ENCODE measurements at regions not wholly inside any gene's neighbourhood (a gene's known extent, or its start where the extent isn't known, plus 50 kb on each side); places are given as distances from the start of the nearest gene placed in this dataset.

- no peak for TF ChIP-seq RFX5 (IDR thresholded peaks at IDR 0.05; ENCODE audit: low read depth, low read length)
- no peak for TF ChIP-seq CHD1 (IDR thresholded peaks at IDR 0.05; ENCODE audit: low read depth, low read length)
- no peak for TF ChIP-seq SMC3 (IDR thresholded peaks at IDR 0.05; ENCODE audit: low read depth, low read length)
- TF ChIP-seq BHLHE40 (IDR thresholded peaks at IDR 0.05; ENCODE audit: low read depth, low read length): no peak
- TF ChIP-seq ELK1 (IDR thresholded peaks at IDR 0.05; ENCODE audit: borderline replicate concordance, low read depth, low read length): no peak
- no peak for TF ChIP-seq MAFK (IDR thresholded peaks at IDR 0.05; ENCODE audit: low read depth, low read length)
- no peak for TF ChIP-seq CEBPB (IDR thresholded peaks at IDR 0.05; ENCODE audit: low read depth, low read length)
- no peak for TF ChIP-seq POLR2A (IDR thresholded peaks at IDR 0.05; ENCODE audit: low read depth, low read length)
- TF ChIP-seq NFE2L2 (IDR thresholded peaks at IDR 0.05; ENCODE audit: low read depth, low read length): no peak
- TF ChIP-seq, protein P1, sequence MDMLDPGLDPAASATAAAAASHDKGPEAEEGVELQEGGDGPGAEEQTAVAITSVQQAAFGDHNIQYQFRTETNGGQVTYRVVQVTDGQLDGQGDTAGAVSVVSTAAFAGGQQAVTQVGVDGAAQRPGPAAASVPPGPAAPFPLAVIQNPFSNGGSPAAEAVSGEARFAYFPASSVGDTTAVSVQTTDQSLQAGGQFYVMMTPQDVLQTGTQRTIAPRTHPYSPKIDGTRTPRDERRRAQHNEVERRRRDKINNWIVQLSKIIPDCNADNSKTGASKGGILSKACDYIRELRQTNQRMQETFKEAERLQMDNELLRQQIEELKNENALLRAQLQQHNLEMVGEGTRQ (IDR thresholded peaks at IDR 0.05; ENCODE audit: low read depth, low read length): no peak
- Histone ChIP-seq H3K4me3 (ENCODE audit: insufficient read depth, low read depth, low read length) (no peak overlapping the region), H2BK20ac (ENCODE audit: low read depth, low read length) (no peak overlapping the region), H2BK120ac (ENCODE audit: low read depth, low read length) (no peak overlapping the region), H3K4me2 (ENCODE audit: low read depth, low read length) (no peak overlapping the region), H3K36me3 (ENCODE audit: control insufficient read depth, insufficient read depth, low read length) (no peaks in the 10 kb centered on the region), H3K18ac (ENCODE audit: low read depth, low read length) (no peak overlapping the region), H3K9ac (ENCODE audit: low read depth, low read length) (no peak overlapping the region), H3K9me1 (ENCODE audit: insufficient read depth, low read length) (no peaks in the 10 kb centered on the region), H3K23ac (ENCODE audit: low read depth, low read length) (no peak overlapping the region), H3K56ac (ENCODE audit: extremely low read depth, insufficient read depth, low read length) (no peak overlapping the region), H4K8ac (ENCODE audit: low read depth in 2 of 2, low read length in 2 of 2) (no peak overlapping the region), H3K79me1 (ENCODE audit: low read depth in 1 of 2, low read length in 2 of 2) (no peaks in the 10 kb centered on the region), H3K4me1 (ENCODE audit: control insufficient read depth, insufficient read depth, low read length) (no peaks in the 10 kb centered on the region), H2AFZ (replicated peaks; ENCODE audit: low read length, poor library complexity) (no peak overlapping the region), H2BK5ac (ENCODE audit: low read depth, low read length, poor library complexity, severe bottlenecking) (no peak overlapping the region), H4K5ac (ENCODE audit: low read depth, low read length) (no peak overlapping the region), H4K91ac (ENCODE audit: insufficient read depth, low read depth, low read length) (no peak overlapping the region), H3K4ac (ENCODE audit: low read depth, low read length) (no peak overlapping the region), H3K9me3 (ENCODE audit: control insufficient read depth, insufficient read depth, low read length) (peaks cover 6% of the 10 kb centered on the region; the same call in 1 of the 2 replicates), H2BK15ac (ENCODE audit: low read depth, low read length) (no peak overlapping the region), H2AK5ac (ENCODE audit: low read depth, low read length) (no peak overlapping the region), H4K20me1 (ENCODE audit: insufficient read depth, low read length) (no peaks in the 10 kb centered on the region), H3K14ac (replicated peaks; ENCODE audit: low read depth, low read length) (no peak overlapping the region), H3K27ac (ENCODE audit: insufficient read depth, low read length) (no peak overlapping the region), H3K27me3 (ENCODE audit: control insufficient read depth, insufficient read depth, low read length) (no peaks in the 10 kb centered on the region), H2AK9ac (replicated peaks; ENCODE audit: low read depth, low read length, poor library complexity) (no peak overlapping the region)
- POLR2A ChIA-PET (ENCODE audit: unreplicated experiment): no interaction called here
- DNase-seq: no peak
- dilution Hi-C loops (cut with HindIII; ENCODE audit: low sequenced_read_pairs, unreplicated experiment): no loop called here
- intact Hi-C loops (cut with micrococcal nuclease): no loop called here
- no TSS peak for BruUV-seq (replicated peaks)
- no peak for ATAC-seq (ENCODE audit: low read depth)
- in situ Hi-C loops (cut with MboI; ENCODE audit: low sequenced_read_pairs): no loop called here
- no CpG with 5 or more reads among the region's 1 CpG for WGBS, 2 experiments (ENCODE audit: extremely low coverage in 2 of 2, insufficient read length in 1 of 2)
- CTCF ChIA-PET: no interaction called here
Measured at GRCh38 chr9:28583832-28584231, 1010.6 kb upstream of the C9orf72 start.
